GM23338 (cell line): ENCODE measurements at regions not wholly inside any gene's neighbourhood (a gene's known extent, or its start where the extent isn't known, plus 50 kb on each side); places are given as distances from the start of the nearest gene placed in this dataset.

Source experiments
- ATAC-seq: fragments of 200-7000 bp; cut with Tn5 transposase; 3 replicates; pipeline ENCODE4 v1.9.1; 2020
- DNase-seq: peaks from one replicate; pipeline ENCODE4 v3.0.0-alpha.2; 2015; ENCODE audit warnings: low spot score
- H2AFZ ChIP-seq: fragments of 200-600 bp; sonication (generic); 2 replicates; pipeline ENCODE4 v1.8.0; 2016; ENCODE audit warnings: antibody characterized with exemption, mild to moderate bottlenecking, moderate library complexity
- H3F3A ChIP-seq: fragments of 200-600 bp; sonication (generic); replicated peaks from 2 replicates; pipeline ENCODE4 v1.8.0; 2017; ENCODE audit warnings: antibody characterized with exemption, mixed run types, low read depth
- H3K27ac ChIP-seq: fragments of 200-600 bp; sonication (generic); 2 replicates; pipeline ENCODE4 v1.6.1; 2016; ENCODE audit warnings: low read depth
- H3K27me3 ChIP-seq: fragments of 200-600 bp; sonication (generic); 2 replicates; pipeline ENCODE4 v1.8.0; 2016; ENCODE audit warnings: mild to moderate bottlenecking, mixed run types, moderate library complexity; ENCODE audit not compliant: insufficient read depth
- H3K36me3 ChIP-seq: fragments of 200-600 bp; sonication (generic); 2 replicates; pipeline ENCODE4 v1.8.0; 2016; ENCODE audit warnings: mild to moderate bottlenecking; ENCODE audit not compliant: insufficient read depth
- H3K4me1 ChIP-seq: fragments of 200-600 bp; sonication (generic); 2 replicates; pipeline ENCODE4 v1.8.0; 2016; ENCODE audit warnings: mild to moderate bottlenecking, moderate library complexity; ENCODE audit not compliant: insufficient read depth
- H3K4me2 ChIP-seq: fragments of 200-600 bp; sonication (generic); 2 replicates; pipeline ENCODE4 v1.7.1; 2017; ENCODE audit warnings: mixed run types
- H3K4me3 ChIP-seq: fragments of 200-600 bp; sonication (generic); 2 replicates; pipeline ENCODE4 v1.6.1; 2016; ENCODE audit warnings: mixed run types
- H3K79me2 ChIP-seq: fragments of 200-600 bp; sonication (generic); replicated peaks from 2 replicates; pipeline ENCODE4 v1.8.0; 2017; ENCODE audit warnings: mild to moderate bottlenecking; ENCODE audit not compliant: insufficient read depth
- H3K9me2 ChIP-seq: fragments of 200-600 bp; sonication (generic); 2 replicates; pipeline ENCODE4 v1.8.0; 2017; ENCODE audit not compliant: insufficient read depth
- H4K20me1 ChIP-seq: fragments of 200-600 bp; sonication (generic); replicated peaks from 2 replicates; pipeline ENCODE4 v1.8.0; 2017; ENCODE audit warnings: mild to moderate bottlenecking; ENCODE audit not compliant: insufficient read depth
- H3K27ac Mint-ChIP-seq: 2 replicates; pipeline ENCODE4 v1.8.0; 2020; ENCODE audit warnings: inconsistent platforms, mild to moderate bottlenecking, moderate library complexity, mixed read lengths
- H3K27me3 Mint-ChIP-seq: 3 replicates; pipeline ENCODE4 v1.8.0; 2022; ENCODE audit warnings: low read depth, mild to moderate bottlenecking, moderate library complexity, mixed read lengths, inconsistent platforms; ENCODE audit not compliant: insufficient read depth, poor library complexity
- H3K36me3 Mint-ChIP-seq: 3 replicates; pipeline ENCODE4 v1.8.0; 2021; ENCODE audit warnings: low read depth, mild to moderate bottlenecking, inconsistent platforms, moderate library complexity, mixed read lengths
- H3K4me1 Mint-ChIP-seq: 3 replicates; pipeline ENCODE4 v1.8.0; 2020; ENCODE audit warnings: mild to moderate bottlenecking, inconsistent platforms, mixed read lengths
- H3K4me3 Mint-ChIP-seq: 3 replicates; pipeline ENCODE4 v1.8.0; 2021; ENCODE audit warnings: moderate library complexity, mild to moderate bottlenecking, inconsistent platforms, mixed read lengths
- H3K9me3 Mint-ChIP-seq: 3 replicates; pipeline ENCODE4 v1.8.0; 2020; ENCODE audit warnings: moderate library complexity, mild to moderate bottlenecking, inconsistent platforms, mixed read lengths
- CTCF ChIP-seq, 2 experiments: fragments of 200-600 bp in 1 of 2; sonication (generic) in 1 of 2; conservative IDR thresholded peaks; 2 replicates each; pipeline versions ENCODE4 v1.5.1 to v1.6.1; 2016 to 2017; ENCODE audit warnings: antibody characterized with exemption in 2 of 2, low read depth in 2 of 2, mild to moderate bottlenecking in 2 of 2, moderate library complexity in 1 of 2
- EZH2 ChIP-seq: fragments of 200-600 bp; sonication (generic); IDR thresholded peaks from one replicate; pipeline ENCODE4 v1.8.0; 2017; ENCODE audit warnings: antibody characterized with exemption, mild to moderate bottlenecking, low read depth; ENCODE audit not compliant: unreplicated experiment
- EZH2phosphoT487 ChIP-seq: fragments of 200-600 bp; sonication (generic); IDR thresholded peaks from one replicate; pipeline ENCODE4 v1.8.1; 2018; ENCODE audit warnings: antibody characterized with exemption; ENCODE audit not compliant: unreplicated experiment
- JUNB ChIP-seq: IDR thresholded peaks from one replicate; pipeline ENCODE4 v1.6.1; 2016; ENCODE audit warnings: antibody characterized with exemption; ENCODE audit not compliant: unreplicated experiment
- NANOG ChIP-seq: IDR thresholded peaks from 2 replicates; pipeline ENCODE4 v1.6.1; 2016; ENCODE audit warnings: antibody characterized with exemption, borderline replicate concordance
- REST ChIP-seq: IDR thresholded peaks from one replicate; pipeline ENCODE4 v1.6.1; 2018; ENCODE audit warnings: antibody characterized with exemption; ENCODE audit not compliant: unreplicated experiment
- STAT1 ChIP-seq: IDR thresholded peaks from one replicate; pipeline ENCODE4 v1.6.1; 2016; ENCODE audit warnings: antibody characterized with exemption; ENCODE audit not compliant: unreplicated experiment
- ZNF114 ChIP-seq: fragments of 250-450 bp; sonication (Bioruptor Pico); IDR thresholded peaks from 2 replicates; pipeline ENCODE4 v1.5.0; 2020; ENCODE audit warnings: mild to moderate bottlenecking, moderate library complexity
- ZNF331 ChIP-seq: fragments of 250-450 bp; sonication (Bioruptor Pico); IDR thresholded peaks from 2 replicates; pipeline ENCODE4 v1.5.0; 2020; ENCODE audit warnings: low read depth, mild to moderate bottlenecking, moderate library complexity
- ZNF462 ChIP-seq: fragments of 250-450 bp; sonication (Bioruptor Pico); IDR thresholded peaks from 2 replicates; pipeline ENCODE4 v1.5.0; 2020; ENCODE audit warnings: mild to moderate bottlenecking, moderate library complexity

- no peak for TF ChIP-seq CTCF (conservative IDR thresholded peaks at IDR 0.05; ENCODE audit: low read depth in 2 of 2)
- no peak for TF ChIP-seq NANOG
- TF ChIP-seq EZH2phosphoT487: no peak
- TF ChIP-seq JUNB: no peak
- no peak for TF ChIP-seq STAT1
- no peak for TF ChIP-seq ZNF114 (CRISPR knock-in tag)
- TF ChIP-seq ZNF331: no peak
These were observed 168.0 kb upstream of the FRMD4B start (continued) for GRCh38 chr3:69553888-69554287.

- no peak overlapping the region for H3K4me3 Mint-ChIP-seq
- H2AFZ ChIP-seq: no peak overlapping the region
- no peak overlapping the region for H3K4me2 ChIP-seq
- H3K36me3 ChIP-seq: no peaks in the 10 kb centered on the region
- H3K9me3 Mint-ChIP-seq: no peaks in the 10 kb centered on the region
- no peaks in the 10 kb centered on the region for H3K36me3 Mint-ChIP-seq
- no peak overlapping the region for H3K4me3 ChIP-seq
- H3K4me1 Mint-ChIP-seq: peaks cover 5% of the 10 kb centered on the region; the same call in 2 of the 3 replicates
- H3K27me3 Mint-ChIP-seq: peaks cover 10% of the 10 kb centered on the region
- H3F3A ChIP-seq: 0 out of 2 replicates have a peak, but pooled peaks cover 4% of the 10 kb centered on the region
- no peaks in the 10 kb centered on the region for H3K79me2 ChIP-seq
- no peak overlapping the region for H3K27ac Mint-ChIP-seq
- H3K27me3 ChIP-seq: peaks cover 20% of the 10 kb centered on the region
- no peaks in the 10 kb centered on the region for H4K20me1 ChIP-seq
- H3K4me1 ChIP-seq: no peaks in the 10 kb centered on the region
- ATAC-seq (no peak), DNase-seq (no peak)
- H3K9me2 ChIP-seq: no peaks in the 10 kb centered on the region
- no peak overlapping the region for H3K27ac ChIP-seq
- TF ChIP-seq CTCF (conservative IDR thresholded peaks at IDR 0.05; ENCODE audit: low read depth in 2 of 2) (no peak), ZNF462 (CRISPR knock-in tag) (no peak), EZH2 (no peak), EZH2phosphoT487 (no peak), ZNF114 (CRISPR knock-in tag) (no peak), REST (no peak), ZNF331 (no peak), NANOG (no peak)
These were observed 161.6 kb upstream of the FRMD4B start for GRCh38 chr3:69547461-69547880.
